CD4-positive, alpha-beta memory T cell (primary cell): ENCODE measurements at regions not wholly inside any gene's neighbourhood (a gene's known extent, or its start where the extent isn't known, plus 50 kb on each side); places are given as distances from the start of the nearest gene placed in this dataset.
A peak's percentile ranks its signal among the peaks of the same experiment; 100 is the strongest.

ENCODE experiments used
- CTCF ChIA-PET: fragments of 350-600 bp; sonication (Branson Sonifier 250); formaldehyde crosslinking; loops from one replicate; lab custom pipeline; 2021; ENCODE audit warnings: inconsistent platforms; ENCODE audit not compliant: partially characterized antibody; lab: Charles Lee
- POLR2A ChIA-PET: fragments of 350-600 bp; sonication (Branson Sonifier 250); formaldehyde crosslinking; loops from one replicate; lab custom pipeline; 2021; ENCODE audit not compliant: partially characterized antibody; lab: Charles Lee
- DNase-seq, 5 donors: peaks; one replicate each; pipeline versions ENCODE4 v3.0.0 to v3.0.0-alpha.2; 2020 to 2022; ENCODE audit warnings: mixed read lengths in 1 of 5
- H3K27ac ChIP-seq: one replicate; pipeline ENCODE4 v1.7.0; 2013; ENCODE audit warnings: low read depth, low read length
- H3K27me3 ChIP-seq: 2 replicates; pipeline ENCODE4 v1.7.0; 2013; ENCODE audit warnings: mild to moderate bottlenecking, low read length, moderate library complexity; ENCODE audit not compliant: insufficient read depth
- H3K36me3 ChIP-seq: 2 replicates; pipeline ENCODE4 v1.7.0; 2013; ENCODE audit warnings: mild to moderate bottlenecking, low read length, moderate library complexity; ENCODE audit not compliant: insufficient read depth
- H3K4me1 ChIP-seq: 2 replicates; pipeline ENCODE4 v1.7.0; 2013; ENCODE audit warnings: mild to moderate bottlenecking, low read length, moderate library complexity; ENCODE audit not compliant: insufficient read depth
- H3K4me3 ChIP-seq, 2 donors: one replicate each; pipeline ENCODE4 v1.7.0; 2013; ENCODE audit warnings: low read length in 2 of 2, mild to moderate bottlenecking in 1 of 2
- H3K9me3 ChIP-seq, 2 donors: one replicate each; pipeline ENCODE4 v1.7.0; 2013; ENCODE audit warnings: low read length in 2 of 2, control low read depth in 1 of 2; ENCODE audit not compliant: control insufficient read depth in 1 of 2
- H3K27ac Mint-ChIP-seq, 7 donors: one replicate each; pipeline ENCODE4 v1.8.0; 2020 to 2021; ENCODE audit warnings: mixed read lengths in 7 of 7, mild to moderate bottlenecking in 6 of 7, inconsistent platforms in 3 of 7, moderate library complexity in 3 of 7
- H3K27me3 Mint-ChIP-seq, 2 donors: one replicate each; pipeline ENCODE4 v1.8.0; 2020 to 2021; ENCODE audit warnings: mixed read lengths in 2 of 2
- H3K36me3 Mint-ChIP-seq, 2 donors: one replicate each; pipeline ENCODE4 v1.8.0; 2020 to 2021; ENCODE audit warnings: mixed read lengths in 2 of 2, inconsistent platforms in 1 of 2, mild to moderate bottlenecking in 1 of 2
- H3K4me1 Mint-ChIP-seq, 4 donors: one replicate each; pipeline ENCODE4 v1.8.0; 2020 to 2021; ENCODE audit warnings: mixed read lengths in 4 of 4, mild to moderate bottlenecking in 1 of 4
- H3K4me3 Mint-ChIP-seq, 8 donors: one replicate each; pipeline ENCODE4 v1.8.0; 2020 to 2021; ENCODE audit warnings: mixed read lengths in 8 of 8, mild to moderate bottlenecking in 7 of 8, moderate library complexity in 6 of 8, inconsistent platforms in 3 of 8
- H3K9me3 Mint-ChIP-seq, 8 donors: one replicate each; pipeline ENCODE4 v1.8.0; 2020 to 2021; ENCODE audit warnings: mixed read lengths in 8 of 8, mild to moderate bottlenecking in 5 of 8, inconsistent platforms in 3 of 8, moderate library complexity in 1 of 8
- intact Hi-C: fragments of 100-400 bp; cut with micrococcal nuclease; formaldehyde crosslinking; loops from one replicate; pipeline ENCODE4 v1.15.1; 2023

GRCh38 chr2:118716102-118716501 lies 131.3 kb downstream of the EN1 start:
- ChIA-PET CTCF (no interaction called here), POLR2A (no interaction called here)
- Histone ChIP-seq H3K4me1 (no peaks in the 10 kb centered on the region), H3K36me3 (no peaks in the 10 kb centered on the region), H3K9me3 (no peaks in the 10 kb centered on the region), H3K27ac (no peak overlapping the region), H3K27me3 (no peaks in the 10 kb centered on the region), H3K4me3 (no peak overlapping the region)
- peaks cover 0 to 3% of the 10 kb centered on the region in 2 donors for H3K27me3 Mint-ChIP-seq
- intact Hi-C loops = no loop called here
- H3K36me3 Mint-ChIP-seq = no peaks in the 10 kb centered on the region
- no peak overlapping the region for H3K27ac Mint-ChIP-seq
- DNase-seq = no peak
- no peak overlapping the region for H3K4me3 Mint-ChIP-seq
- no peaks in the 10 kb centered on the region for H3K4me1 Mint-ChIP-seq
- H3K9me3 Mint-ChIP-seq = peaks cover 0 to 4% (median 0%) of the 10 kb centered on the region in 8 donors

- Histone ChIP-seq H3K27ac (no peak overlapping the region), H3K9me3 (no peaks in the 10 kb centered on the region), H3K4me1 (no peaks in the 10 kb centered on the region), H3K27me3 (no peaks in the 10 kb centered on the region), H3K36me3 (no peaks in the 10 kb centered on the region), H3K4me3 (no peak overlapping the region)
- H3K36me3 Mint-ChIP-seq = no peaks in the 10 kb centered on the region
- H3K27ac Mint-ChIP-seq = no peak overlapping the region
- CTCF ChIA-PET = no interaction called here
- peaks cover 0 to 2% (median 0%) of the 10 kb centered on the region in 8 donors for H3K9me3 Mint-ChIP-seq
- no peak overlapping the region for H3K4me3 Mint-ChIP-seq
- H3K27me3 Mint-ChIP-seq = peaks cover 4 to 5% of the 10 kb centered on the region in 2 donors
- intact Hi-C loops = no loop called here
- POLR2A ChIA-PET = no interaction called here
- no peaks in the 10 kb centered on the region for H3K4me1 Mint-ChIP-seq
- no peak for DNase-seq
These were observed 133.3 kb downstream of the EN1 start for GRCh38 chr2:118714118-118714517.

- intact Hi-C loops = no loop called here
- Mint-ChIP-seq H3K36me3 (no peaks in the 10 kb centered on the region), H3K27ac (peak overlapping the region in 1 of 7 donors; percentile 4), H3K9me3 (no peaks in the 10 kb centered on the region), H3K4me3 (no peak overlapping the region), H3K27me3 (peaks cover 4 to 5% of the 10 kb centered on the region in 2 donors), H3K4me1 (no peaks in the 10 kb centered on the region)
- H3K27me3 ChIP-seq = no peaks in the 10 kb centered on the region
- no peaks in the 10 kb centered on the region for H3K36me3 ChIP-seq
- no peaks in the 10 kb centered on the region for H3K4me1 ChIP-seq
- no peak overlapping the region for H3K27ac ChIP-seq
- CTCF ChIA-PET = no interaction called here
- H3K9me3 ChIP-seq = no peaks in the 10 kb centered on the region
- no peak for DNase-seq
- POLR2A ChIA-PET = no interaction called here
- H3K4me3 ChIP-seq = no peak overlapping the region
These were observed 135.8 kb downstream of the EN1 start for GRCh38 chr2:118711603-118712002.

- no peaks in the 10 kb centered on the region for H3K9me3 Mint-ChIP-seq
- H3K27ac Mint-ChIP-seq = no peak overlapping the region
- POLR2A ChIA-PET = no interaction called here
- no peak overlapping the region for H3K27ac ChIP-seq
- no peak overlapping the region for H3K4me3 Mint-ChIP-seq
- CTCF ChIA-PET = no interaction called here
- no peaks in the 10 kb centered on the region for H3K36me3 Mint-ChIP-seq
- H3K27me3 ChIP-seq = no peaks in the 10 kb centered on the region
- no peak for DNase-seq
- no peaks in the 10 kb centered on the region for H3K36me3 ChIP-seq
- H3K4me1 ChIP-seq = no peaks in the 10 kb centered on the region
- no peaks in the 10 kb centered on the region for H3K9me3 ChIP-seq
- no peaks in the 10 kb centered on the region for H3K4me1 Mint-ChIP-seq
- no peak overlapping the region for H3K4me3 ChIP-seq
- peaks cover 4 to 5% of the 10 kb centered on the region in 2 donors for H3K27me3 Mint-ChIP-seq
- intact Hi-C loops = no loop called here
These were observed 137.0 kb downstream of the EN1 start for GRCh38 chr2:118710481-118710880.

GRCh38 chr2:118709786-118710185 lies 137.7 kb downstream of the EN1 start:
- no peaks in the 10 kb centered on the region for H3K9me3 ChIP-seq
- Mint-ChIP-seq H3K4me3 (no peak overlapping the region), H3K4me1 (no peaks in the 10 kb centered on the region), H3K9me3 (no peaks in the 10 kb centered on the region), H3K27me3 (peaks cover 4 to 7% of the 10 kb centered on the region in 2 donors), H3K36me3 (no peaks in the 10 kb centered on the region), H3K27ac (no peak overlapping the region)
- H3K27me3 ChIP-seq = no peaks in the 10 kb centered on the region
- H3K27ac ChIP-seq = no peak overlapping the region
- H3K4me1 ChIP-seq = no peaks in the 10 kb centered on the region
- POLR2A ChIA-PET = no interaction called here
- H3K4me3 ChIP-seq = no peak overlapping the region
- no peaks in the 10 kb centered on the region for H3K36me3 ChIP-seq
- intact Hi-C loops = no loop called here
- CTCF ChIA-PET = no interaction called here
- DNase-seq = no peak

DNA sequence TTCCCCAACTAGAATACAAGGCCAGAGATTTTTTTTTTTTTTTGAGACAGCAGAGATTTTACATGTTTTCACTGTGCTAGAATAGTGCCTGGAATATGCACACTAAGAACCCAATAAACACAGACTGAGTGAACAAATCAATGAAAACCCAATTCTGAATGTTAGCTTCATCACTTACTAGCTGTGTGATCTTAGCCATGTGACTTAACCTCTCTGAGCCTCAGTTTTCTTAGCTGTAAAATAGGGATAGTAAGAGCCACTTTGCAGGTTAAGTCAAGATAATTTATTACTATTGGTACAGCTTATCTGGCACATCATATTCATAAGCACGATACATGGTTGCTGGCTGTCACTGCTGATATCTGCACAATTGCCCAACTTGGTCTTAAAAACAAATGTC lies 140.6 kb downstream of the EN1 start:
- Histone ChIP-seq H3K27me3 (no peaks in the 10 kb centered on the region), H3K36me3 (no peaks in the 10 kb centered on the region), H3K27ac (no peak overlapping the region), H3K9me3 (no peaks in the 10 kb centered on the region), H3K4me1 (no peaks in the 10 kb centered on the region), H3K4me3 (no peak overlapping the region)
- intact Hi-C loops = no loop called here
- DNase-seq = no peak
- Mint-ChIP-seq H3K36me3 (no peaks in the 10 kb centered on the region), H3K9me3 (peaks cover 0 to 3% (median 0%) of the 10 kb centered on the region in 8 donors), H3K4me3 (no peak overlapping the region), H3K4me1 (no peaks in the 10 kb centered on the region), H3K27ac (no peak overlapping the region), H3K27me3 (peaks cover 4 to 7% of the 10 kb centered on the region in 2 donors)
- CTCF ChIA-PET = no interaction called here
- POLR2A ChIA-PET = no interaction called here

- H3K4me1 ChIP-seq = no peaks in the 10 kb centered on the region
- H3K4me1 Mint-ChIP-seq = no peaks in the 10 kb centered on the region
- DNase-seq = no peak
- ChIA-PET CTCF (no interaction called here), POLR2A (no interaction called here)
- no peak overlapping the region for H3K4me3 Mint-ChIP-seq
- no peaks in the 10 kb centered on the region for H3K9me3 ChIP-seq
- H3K9me3 Mint-ChIP-seq = peaks cover 0 to 4% (median 0%) of the 10 kb centered on the region in 8 donors
- peaks cover 5% of the 10 kb centered on the region in 2 donors for H3K27me3 Mint-ChIP-seq
- no peak overlapping the region for H3K27ac Mint-ChIP-seq
- H3K36me3 ChIP-seq = no peaks in the 10 kb centered on the region
- intact Hi-C loops = no loop called here
- H3K27me3 ChIP-seq = no peaks in the 10 kb centered on the region
- no peaks in the 10 kb centered on the region for H3K36me3 Mint-ChIP-seq
- H3K27ac ChIP-seq = no peak overlapping the region
- H3K4me3 ChIP-seq = no peak overlapping the region
These were observed 141.1 kb downstream of the EN1 start for GRCh38 chr2:118706371-118706770.

GRCh38 chr2:118705032-118705431 lies 142.4 kb downstream of the EN1 start:
- H3K4me3 Mint-ChIP-seq = no peak overlapping the region
- no peaks in the 10 kb centered on the region for H3K36me3 ChIP-seq
- intact Hi-C loops = no loop called here
- no peak for DNase-seq
- H3K36me3 Mint-ChIP-seq = no peaks in the 10 kb centered on the region
- H3K9me3 ChIP-seq = no peaks in the 10 kb centered on the region
- peaks cover 2 to 5% of the 10 kb centered on the region in 2 donors for H3K27me3 Mint-ChIP-seq
- no peak overlapping the region for H3K27ac ChIP-seq
- no peaks in the 10 kb centered on the region for H3K27me3 ChIP-seq
- POLR2A ChIA-PET = no interaction called here
- H3K4me3 ChIP-seq = no peak overlapping the region
- CTCF ChIA-PET = no interaction called here
- no peaks in the 10 kb centered on the region for H3K4me1 ChIP-seq
- peaks cover 0 to 4% (median under 1%) of the 10 kb centered on the region in 8 donors for H3K9me3 Mint-ChIP-seq
- no peak overlapping the region for H3K27ac Mint-ChIP-seq
- H3K4me1 Mint-ChIP-seq = no peaks in the 10 kb centered on the region
